ENCODE measurements at regions not wholly inside any gene's neighbourhood (a gene's known extent, or its start where the extent isn't known, plus 50 kb on each side); places are given as distances from the start of the nearest gene placed in this dataset.

- DNase-seq, result no peak
Observed at GRCh38 chr7:35384761-35385700, 131.1 kb upstream of the TBX20 start.

GRCh38 chr7:35380739-35381224, 126.9 kb upstream of the TBX20 start:
- DNase-seq, result no peak

GRCh38 chr7:35379481-35379880, 125.6 kb upstream of the TBX20 start:
- no peak for DNase-seq

- no peak for DNase-seq
Observed at GRCh38 chr7:35375516-35375915, 121.6 kb upstream of the TBX20 start.

GRCh38 chr7:35374858-35375257, 121.0 kb upstream of the TBX20 start:
- DNase-seq, result no peak

- DNase-seq, result no peak
Observed at GRCh38 chr7:35371221-35371620, 117.3 kb upstream of the TBX20 start.

- no peak for DNase-seq
Observed at GRCh38 chr7:35370687-35371086, 116.8 kb upstream of the TBX20 start.

- no peak for DNase-seq
Observed at GRCh38 chr7:35366167-35367155, 112.6 kb upstream of the TBX20 start.

- DNase-seq, result no peak
Observed at GRCh38 chr7:35365523-35365922, 111.6 kb upstream of the TBX20 start.

GRCh38 chr7:35362341-35362740, 108.4 kb upstream of the TBX20 start:
- DNase-seq, result no peak

- DNase-seq, result no peak
Observed at GRCh38 chr7:35359423-35359822, 105.5 kb upstream of the TBX20 start.

GRCh38 chr7:35356495-35356894, 102.6 kb upstream of the TBX20 start:
- no peak for DNase-seq

- no peak for DNase-seq
Observed at GRCh38 chr7:35355911-35356310, 102.0 kb upstream of the TBX20 start.

GRCh38 chr7:35355199-35355598, 101.3 kb upstream of the TBX20 start:
- DNase-seq, result no peak

- no peak for DNase-seq
Observed at GRCh38 chr7:35353481-35353880, 99.6 kb upstream of the TBX20 start.

GRCh38 chr7:35351466-35351865, 97.6 kb upstream of the TBX20 start:
- no peak for DNase-seq

- no peak for DNase-seq
Observed at GRCh38 chr7:35348611-35349400, 94.9 kb upstream of the TBX20 start.

- DNase-seq, result no peak
Observed at GRCh38 chr7:35342786-35343185, 88.9 kb upstream of the TBX20 start.

- DNase-seq, result no peak
Observed at GRCh38 chr7:35339811-35340210, 85.9 kb upstream of the TBX20 start.

- DNase-seq, result no peak
Observed at GRCh38 chr7:35336444-35336843, 82.5 kb upstream of the TBX20 start.

GRCh38 chr7:35334506-35334905, 80.6 kb upstream of the TBX20 start:
- no peak for DNase-seq

- DNase-seq, result no peak
Observed at GRCh38 chr7:35333265-35333664, 79.4 kb upstream of the TBX20 start.
